DMS 273 treated with DMSO at 0.1 percent for 48 hours (cell line): ENCODE measurements at regions not wholly inside any gene's neighbourhood (a gene's known extent, or its start where the extent isn't known, plus 50 kb on each side); places are given as distances from the start of the nearest gene placed in this dataset.
"Not testable (repeated sequence)": the region's sequence is repeated elsewhere in the genome, so short reads cannot be mapped to it uniquely, and the experiment has no call there.

Source experiments
- DNase-seq: peaks from one replicate; lab custom pipeline; 2025; lab: John Stamatoyannopoulos, UW

DNA sequence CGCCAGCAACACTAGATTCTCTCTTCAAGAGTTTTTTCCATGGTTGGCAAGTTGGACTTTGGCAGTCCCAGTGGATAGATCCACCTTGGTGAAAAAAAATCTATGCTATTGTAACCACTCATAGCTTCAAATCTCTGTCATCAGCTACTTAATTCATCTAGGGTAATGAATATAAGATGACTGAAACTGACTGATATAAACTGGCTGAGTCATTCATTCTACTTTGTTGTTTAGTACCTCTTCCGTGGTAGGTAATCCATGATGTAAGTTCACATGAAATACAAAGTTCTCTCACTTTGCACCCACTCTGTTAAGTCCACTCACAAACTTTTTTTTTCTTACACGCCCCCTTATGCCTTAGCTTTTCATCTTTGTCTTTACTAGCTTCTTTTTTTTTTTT lies 1381.5 kb downstream of the SLITRK5 start:
- no peak for DNase-seq

DNA sequence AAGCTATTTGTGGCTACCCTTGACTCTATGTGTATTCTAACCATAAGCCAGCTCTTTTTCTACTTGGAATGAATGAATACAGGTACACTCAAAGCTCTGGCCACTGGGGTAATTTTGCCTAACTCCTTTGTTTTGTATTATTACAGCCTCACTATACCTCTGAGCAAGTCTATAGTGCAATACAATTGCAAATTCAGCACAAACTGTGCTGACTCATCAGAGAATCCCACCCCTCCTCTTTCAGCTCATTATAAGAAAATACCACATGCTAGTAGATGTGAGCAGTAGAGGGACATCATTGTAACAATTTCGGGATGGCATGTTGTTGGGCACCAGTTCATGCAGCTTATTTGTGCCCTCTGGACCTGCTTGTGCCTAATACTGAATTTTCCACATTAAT lies 1382.2 kb downstream of the SLITRK5 start:
- no peak for DNase-seq

DNA sequence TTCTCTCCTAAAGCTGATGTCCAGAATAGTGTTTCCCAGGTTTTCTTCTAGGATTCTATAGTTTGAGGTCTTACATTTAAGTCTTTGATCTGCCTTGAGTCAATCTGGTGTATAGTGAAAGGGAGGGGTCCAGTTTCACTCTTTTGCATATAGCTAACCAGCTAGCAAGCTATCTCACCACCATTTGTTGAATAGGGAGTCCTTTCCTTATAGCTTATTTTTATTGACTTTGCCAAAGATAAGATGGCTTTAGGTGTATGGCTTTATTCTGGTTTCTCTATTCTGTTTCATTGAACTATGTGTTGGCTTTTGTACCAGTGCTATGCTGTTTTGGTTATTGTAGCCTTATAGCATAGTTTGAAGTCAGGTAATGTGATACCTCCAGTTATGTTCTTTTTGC lies 1386.1 kb downstream of the SLITRK5 start:
- no peak for DNase-seq

DNA sequence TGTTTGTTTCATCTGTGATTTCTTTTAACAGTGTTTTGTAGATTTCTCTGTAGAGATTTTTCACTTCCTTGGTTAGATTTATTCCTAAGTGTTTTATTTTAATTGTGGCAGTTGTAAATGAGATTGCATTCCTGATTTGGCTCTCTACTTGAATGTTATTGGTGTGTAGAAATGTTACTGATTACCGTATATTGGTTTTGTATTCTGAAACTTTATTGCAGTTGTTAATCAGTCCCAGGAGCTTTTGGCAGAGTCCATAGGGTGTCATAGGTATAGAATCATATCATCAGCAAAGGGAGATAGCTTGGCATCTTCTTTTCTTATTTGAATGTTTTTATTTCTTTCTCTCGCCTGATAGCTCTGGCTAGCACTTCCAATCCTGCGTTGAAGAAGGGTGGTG lies 1386.7 kb downstream of the SLITRK5 start:
- no peak for DNase-seq

DNA sequence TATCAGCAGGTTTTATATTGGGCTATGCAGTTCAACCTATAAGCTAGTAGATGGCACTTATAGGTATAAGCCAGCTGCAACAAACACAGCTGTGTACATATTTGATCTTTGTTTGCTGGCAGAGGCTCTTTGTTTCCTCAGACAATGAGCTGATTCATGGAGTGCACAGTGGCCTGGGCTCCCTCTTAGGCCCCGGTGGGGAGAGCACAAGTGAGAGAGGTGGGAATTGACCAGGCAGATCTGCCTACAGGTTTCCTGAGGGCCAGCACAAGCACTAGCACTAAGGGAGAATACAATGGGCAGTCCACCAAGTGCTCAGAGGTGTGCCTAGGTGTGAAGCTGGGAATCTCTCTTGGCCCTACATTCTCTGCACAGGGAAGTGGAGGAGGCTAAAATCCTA lies 1390.7 kb downstream of the SLITRK5 start:
- no peak for DNase-seq

DNA sequence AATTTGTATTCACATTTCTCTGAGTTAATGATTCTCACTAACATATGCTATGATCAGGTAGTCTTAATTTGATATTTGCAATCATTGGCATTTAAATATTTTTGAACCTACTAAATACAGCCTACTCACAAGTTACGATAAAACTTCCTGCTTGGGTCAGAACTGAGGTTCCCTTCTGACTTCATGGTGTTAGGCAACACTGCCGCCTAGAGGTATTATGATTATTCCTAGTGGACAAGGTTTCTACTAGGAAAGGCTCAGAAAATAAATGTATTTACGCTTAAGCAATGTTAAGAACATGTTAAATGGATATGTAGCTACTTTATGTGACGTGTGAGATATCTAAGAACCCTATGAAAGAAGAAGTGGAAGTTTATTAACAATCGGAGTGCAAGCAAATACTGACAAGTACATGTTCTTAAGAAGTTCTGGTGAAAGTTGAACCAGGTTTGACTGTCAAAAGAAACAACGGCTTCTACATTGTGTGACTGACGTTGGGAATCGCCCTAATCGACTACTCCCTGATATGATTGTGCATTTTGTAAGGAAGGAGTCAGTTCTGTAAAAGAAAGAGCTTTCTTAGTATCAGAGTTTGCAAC lies 1395.8 kb downstream of the SLITRK5 start:
- DNase-seq, result peak; percentile 6

DNA sequence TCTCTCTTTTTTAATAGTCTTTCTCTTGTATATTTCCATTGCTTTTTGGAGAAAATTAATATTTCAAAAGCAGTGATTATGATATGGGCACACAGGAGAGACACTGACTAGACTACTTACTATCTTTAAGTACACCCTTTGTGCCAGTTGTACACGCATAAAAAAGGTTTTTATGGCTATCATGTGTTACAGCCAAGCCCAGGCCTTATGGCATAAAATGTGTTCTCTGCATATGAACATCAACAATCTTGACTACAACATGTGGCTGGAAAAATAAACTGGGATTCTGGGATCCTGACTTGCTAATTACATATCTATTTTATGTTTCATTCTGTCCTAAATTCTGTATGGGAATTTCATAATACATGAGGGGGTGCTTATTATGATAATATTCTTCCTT lies 1401.8 kb downstream of the SLITRK5 start:
- DNase-seq, result no peak

DNA sequence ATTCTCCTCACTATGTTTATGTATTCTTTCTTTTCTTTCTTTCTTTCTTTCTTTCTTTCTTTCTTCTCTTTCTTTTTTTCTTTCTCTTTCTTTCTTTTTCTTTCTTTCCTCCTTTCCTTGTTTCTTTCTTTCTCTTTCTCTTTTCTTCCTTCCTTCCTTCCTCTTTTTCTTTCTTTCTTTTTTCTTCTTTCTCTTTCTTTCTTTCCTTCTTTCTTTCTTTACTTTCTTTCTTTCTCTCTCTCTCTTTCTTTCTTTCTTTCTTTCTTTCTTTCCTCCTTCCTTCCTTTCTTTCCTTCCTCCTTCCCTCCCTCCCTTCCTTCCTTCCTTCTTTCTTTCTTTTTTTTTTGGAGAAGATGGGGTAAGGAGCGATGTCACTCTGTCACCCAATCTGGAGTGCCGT lies 1405.5 kb downstream of the SLITRK5 start:
- no peak for DNase-seq

DNA sequence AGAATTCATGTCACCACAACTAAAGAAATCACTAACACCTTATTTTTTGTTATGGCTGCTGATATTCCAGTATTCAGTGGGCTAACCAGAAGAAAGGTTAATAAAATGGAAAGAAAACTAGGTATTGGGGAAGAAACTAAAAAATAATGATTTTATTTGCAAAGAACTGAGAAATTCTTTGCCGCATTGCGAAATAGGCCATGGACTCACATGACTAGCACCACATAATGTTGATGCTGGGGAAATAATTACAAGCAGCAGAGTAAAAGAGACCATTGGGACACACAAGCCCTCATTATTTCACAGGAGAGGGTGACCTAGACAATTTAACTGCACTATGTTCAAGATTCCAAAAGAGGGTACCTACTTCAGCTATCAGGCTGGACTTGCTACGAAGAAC lies 1411.5 kb downstream of the SLITRK5 start:
- DNase-seq, result no peak

DNA sequence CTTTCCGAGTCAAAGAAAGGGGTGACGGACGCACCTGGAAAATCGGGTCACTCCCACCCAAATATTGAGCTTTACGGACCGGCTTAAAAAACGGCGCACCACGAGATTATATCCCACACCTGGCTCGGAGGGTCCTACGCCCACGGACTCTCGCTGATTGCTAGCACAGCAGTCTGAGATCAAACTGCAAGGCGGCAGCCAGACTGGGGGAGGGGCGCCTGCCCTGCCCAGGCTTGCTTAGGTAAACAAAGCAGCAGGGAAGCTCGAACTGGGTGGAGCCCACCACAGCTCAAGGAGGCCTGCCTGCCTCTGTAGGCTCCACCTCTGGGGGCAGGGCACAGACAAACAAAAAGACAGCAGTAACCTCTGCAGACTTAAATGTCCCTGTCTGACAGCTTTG lies 1416.9 kb downstream of the SLITRK5 start:
- not testable (repeated sequence) for DNase-seq

DNA sequence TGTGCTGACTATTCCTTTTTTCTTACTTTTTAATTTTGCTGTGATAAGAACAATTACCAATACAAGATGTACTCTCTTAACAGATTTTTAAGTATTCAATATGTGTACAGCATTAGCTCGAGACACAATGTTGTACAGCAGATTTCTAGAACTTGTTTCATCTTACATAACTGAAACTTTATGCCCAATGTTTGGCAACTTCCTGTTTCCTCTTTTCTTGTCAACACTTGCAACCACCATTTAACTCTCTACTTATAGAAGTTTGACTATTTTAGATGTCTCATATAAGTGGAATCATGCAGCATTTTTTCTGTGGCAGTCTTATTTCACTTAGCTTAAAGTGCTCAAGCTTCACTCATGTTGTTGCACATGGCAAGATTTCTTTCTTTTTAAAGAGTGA lies 1426.8 kb downstream of the SLITRK5 start:
- DNase-seq, result no peak

DNA sequence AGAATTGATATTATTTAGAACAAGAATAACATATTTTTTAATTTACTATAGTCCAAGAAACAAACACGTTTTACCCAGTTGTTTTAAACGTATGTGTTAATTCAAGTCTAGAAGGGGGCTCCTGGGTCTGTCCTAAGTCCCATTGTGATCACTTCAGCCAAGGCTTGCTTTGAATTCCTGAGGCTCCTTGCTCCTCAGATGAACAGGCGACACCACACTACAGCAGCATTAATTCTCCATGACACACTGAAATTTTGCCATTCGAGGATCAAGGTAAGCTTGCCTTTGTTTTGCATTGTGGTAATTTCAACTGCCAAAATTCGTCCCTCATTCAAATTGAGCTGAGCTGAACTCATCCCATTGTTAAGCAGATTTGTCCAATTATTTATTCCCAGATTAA lies 1442.6 kb downstream of the SLITRK5 start:
- DNase-seq, result no peak

DNA sequence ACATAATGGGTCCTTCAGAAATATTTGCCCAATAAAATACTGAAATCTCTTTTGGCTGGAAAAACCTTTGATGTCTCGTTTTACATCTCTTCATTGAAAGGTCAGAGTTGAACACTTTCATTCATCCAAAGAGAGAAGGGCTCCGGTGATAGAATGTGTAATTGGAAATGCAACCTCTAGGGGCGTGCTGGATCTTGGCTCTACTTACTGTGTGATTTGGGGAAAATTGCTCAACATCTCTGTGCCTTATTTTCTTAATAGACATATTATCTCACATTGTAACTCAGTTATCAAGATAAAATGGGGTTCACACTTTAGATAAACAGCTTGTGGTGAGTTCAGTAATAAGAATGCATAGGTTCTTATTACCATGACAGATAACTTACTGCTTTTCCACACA lies 1444.1 kb downstream of the SLITRK5 start:
- no peak for DNase-seq

DNA sequence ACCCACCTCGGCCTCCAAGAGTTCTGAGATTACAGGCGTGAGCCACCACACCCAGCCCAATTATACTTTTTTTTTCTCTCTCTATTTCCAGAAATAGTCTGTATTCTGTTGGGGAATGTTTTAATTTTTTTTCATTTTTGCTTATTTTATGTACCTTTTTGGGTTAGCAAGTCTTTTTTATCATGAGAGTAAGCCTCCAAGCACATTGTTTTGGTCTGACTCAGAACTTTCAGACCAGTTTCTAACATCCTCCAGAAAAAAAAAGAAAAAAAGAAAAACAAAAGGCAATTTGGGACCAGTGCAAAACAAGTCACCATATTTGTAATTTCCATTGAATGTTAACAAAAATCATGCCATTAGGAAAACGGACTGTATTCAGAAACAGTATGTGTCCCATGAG lies 1465.5 kb downstream of the SLITRK5 start:
- no peak for DNase-seq

DNA sequence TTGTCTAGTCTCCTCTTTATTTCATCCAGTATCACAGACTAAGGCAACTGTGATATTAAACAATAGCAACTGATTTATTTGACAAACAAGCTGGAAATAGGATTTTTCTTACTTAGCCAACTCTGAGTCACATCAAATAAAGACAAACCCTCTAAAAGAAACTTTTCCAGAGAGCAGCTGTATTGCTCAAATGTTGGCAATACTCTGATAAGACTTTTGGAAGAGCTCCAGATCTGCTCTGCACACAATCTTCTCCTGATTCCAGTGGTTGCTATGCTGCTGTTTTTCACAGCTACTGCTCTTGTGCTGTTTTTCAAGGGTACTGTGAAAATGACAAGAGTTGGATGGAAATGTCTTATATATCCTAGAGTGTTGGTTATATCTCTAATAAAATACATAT lies 1479.2 kb downstream of the SLITRK5 start:
- DNase-seq, result no peak

DNA sequence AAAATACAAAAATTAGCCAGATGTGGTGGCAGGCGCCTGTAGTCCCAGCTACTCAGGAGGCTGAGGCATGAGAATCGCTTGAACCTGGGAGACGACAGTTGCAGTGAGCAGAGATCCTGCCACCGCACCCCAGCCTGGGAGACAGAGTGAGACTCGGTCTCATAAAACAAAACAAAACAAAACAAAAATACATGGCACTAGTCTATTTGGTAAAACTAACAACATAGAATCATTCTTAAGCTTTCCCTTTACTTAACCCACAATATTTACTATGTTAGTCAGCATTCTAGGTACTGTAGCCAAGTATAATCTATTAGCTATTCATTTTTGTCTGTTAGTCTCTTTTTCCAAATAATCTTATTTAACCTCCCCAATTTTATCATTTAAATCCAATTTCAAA lies 1482.8 kb downstream of the SLITRK5 start:
- no peak for DNase-seq

DNA sequence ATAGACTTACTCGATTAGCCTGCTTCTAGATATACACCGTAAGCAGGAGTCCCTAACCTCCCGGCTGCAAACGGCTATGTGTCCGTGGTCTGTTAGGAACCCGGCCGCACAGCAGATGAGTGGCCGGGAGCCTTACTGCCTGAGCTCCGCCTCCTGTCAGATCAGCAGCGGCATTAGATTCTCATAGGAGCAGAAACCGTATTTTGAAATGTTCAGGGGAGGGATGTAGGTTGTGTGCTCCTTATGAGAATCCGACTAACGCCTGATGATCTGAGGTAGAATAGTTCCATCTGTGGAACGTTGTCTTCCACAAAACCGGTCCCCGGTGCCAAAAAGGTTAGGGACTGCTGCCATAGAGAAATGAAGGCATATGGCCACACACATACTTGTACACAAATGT lies 1491.9 kb downstream of the SLITRK5 start:
- DNase-seq, result peak; percentile 81

DNA sequence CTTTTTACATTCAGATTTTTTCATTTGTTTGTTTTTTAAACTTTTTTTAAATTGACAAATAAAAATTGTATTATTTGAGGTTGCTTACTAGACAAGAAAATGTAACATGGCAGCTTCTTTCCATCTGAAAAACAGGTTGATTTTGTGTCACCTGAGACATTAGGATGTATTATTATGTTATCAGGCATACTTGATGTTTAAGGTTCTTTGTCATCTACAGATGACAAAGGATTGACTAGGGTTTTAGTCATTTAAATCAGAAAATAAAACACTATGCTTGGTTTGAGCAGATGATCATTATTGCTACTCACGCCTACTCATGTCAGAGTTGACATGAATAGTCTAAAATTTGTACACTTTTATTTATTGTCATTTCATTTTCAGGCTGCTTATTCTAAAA lies 1494.5 kb downstream of the SLITRK5 start:
- no peak for DNase-seq

DNA sequence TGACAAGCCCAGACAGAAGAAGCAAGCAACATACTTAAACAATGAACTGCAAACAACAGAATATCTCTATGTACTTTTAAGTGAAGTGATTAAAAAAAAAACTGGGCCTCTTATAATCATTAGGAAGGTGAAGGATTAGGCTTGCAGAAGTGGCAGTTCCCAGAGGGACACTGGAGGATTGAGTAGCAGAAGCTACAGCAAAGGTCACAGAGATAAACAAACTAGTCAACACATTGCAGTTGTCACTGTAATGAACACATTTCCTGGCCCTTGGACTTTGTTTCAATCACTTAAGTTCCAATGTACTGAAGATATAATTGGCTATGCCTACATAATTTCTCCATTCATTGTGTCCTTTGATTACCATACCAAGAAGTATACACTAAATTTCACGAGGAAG lies 1498.8 kb downstream of the SLITRK5 start:
- no peak for DNase-seq

DNA sequence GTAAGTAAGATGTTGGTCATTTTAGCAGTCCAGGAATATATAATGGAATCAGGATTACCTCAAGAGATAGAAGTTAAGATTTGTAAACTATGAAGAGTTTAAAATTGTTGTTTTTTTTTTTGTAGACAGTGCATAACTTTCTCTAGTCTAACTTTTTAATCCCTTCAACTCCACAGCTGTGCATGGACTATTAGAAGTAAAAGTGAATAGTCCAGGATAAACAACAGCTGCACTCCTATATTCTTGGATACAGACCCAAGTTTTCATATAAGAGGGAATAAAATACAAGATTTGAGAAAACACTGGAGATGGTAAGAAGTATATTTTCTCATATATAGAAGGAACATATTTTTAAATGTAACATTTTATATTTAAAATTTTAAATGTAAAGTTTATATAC lies 1509.9 kb downstream of the SLITRK5 start:
- DNase-seq, result no peak

DNA sequence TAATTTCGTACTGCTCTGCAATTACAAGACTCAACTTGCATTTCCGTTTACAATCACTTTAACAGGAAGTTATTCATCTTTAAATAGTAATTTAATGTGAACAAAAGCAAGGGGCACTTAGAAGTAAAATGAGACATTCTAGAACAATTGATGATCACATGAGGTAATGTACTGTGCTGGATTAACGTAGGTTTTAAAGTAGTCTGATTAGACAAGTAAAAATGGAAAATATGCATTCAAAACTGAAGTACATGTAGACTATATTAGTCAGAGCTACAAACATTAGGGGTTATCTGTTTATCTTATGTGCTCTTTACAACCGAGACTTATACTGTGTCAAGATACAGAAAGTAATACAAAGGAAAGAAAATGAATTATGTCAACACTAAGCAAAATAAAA lies 1528.0 kb downstream of the SLITRK5 start:
- no peak for DNase-seq

DNA sequence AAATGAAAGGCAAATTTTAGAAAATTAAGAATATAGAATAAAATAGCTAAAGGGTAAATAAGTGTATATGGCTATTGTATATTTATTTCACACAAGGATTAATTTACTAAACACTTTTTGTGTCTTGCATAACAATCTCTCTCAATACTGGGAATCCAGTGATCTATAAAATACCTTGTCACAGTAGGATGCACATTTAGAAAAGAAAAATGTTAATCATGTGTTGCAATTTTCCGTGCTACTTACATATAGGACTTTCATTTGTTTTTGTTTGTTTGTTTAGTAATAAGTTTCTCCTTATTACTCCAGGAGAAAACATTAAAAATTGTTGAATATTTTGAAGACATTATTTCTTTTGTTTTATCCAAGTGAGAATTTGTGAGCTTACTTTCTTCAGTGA lies 1533.3 kb downstream of the SLITRK5 start:
- no peak for DNase-seq

DNA sequence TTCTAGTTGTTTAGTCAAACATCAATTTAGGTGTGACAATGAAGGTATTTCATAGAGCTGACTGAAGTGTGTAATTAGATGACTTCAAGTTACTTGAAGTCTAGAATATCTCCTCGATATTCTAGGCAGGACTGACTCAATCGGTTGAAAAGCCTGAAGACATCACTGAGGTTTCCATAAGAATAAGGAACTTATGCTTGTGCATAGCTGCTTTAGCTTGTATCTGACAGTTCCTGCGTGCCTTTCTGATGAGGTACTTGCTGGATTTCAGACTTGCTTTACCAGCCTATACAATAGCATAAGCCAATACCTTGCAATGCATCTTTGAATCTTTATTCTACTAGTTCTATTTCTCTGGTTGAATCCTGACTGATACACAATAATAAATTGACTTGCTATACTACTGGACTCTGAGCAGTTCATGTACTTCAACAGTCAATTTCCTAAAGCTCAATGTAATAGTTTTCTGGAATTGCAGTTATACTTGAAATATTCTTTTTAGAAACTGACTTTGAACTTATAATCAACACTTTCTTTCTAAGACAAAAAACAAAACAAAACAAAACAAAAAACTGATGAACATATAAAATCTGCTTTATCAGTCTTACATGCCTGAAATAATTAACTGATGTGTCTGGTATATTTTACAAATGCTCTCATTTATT lies 1534.8 kb downstream of the SLITRK5 start:
- DNase-seq, result no peak

DNA sequence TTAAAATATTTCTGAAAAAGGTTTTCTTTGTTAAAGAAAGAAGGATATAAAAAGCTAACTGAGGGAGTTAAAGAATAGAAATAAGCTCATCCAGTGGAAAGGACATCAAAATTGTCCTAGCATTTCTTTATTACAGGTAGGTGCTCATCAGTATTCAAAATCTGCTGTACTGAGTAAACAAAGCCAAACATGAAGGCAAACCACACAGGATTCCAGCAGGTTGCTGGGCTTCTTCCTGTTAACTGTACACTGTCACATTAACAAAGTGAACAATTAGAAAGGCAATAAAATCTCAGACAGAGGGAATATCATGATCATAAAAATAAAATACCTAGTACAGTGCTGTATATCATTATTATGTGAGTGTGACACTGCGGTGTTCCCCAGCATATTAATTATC lies 1541.0 kb downstream of the SLITRK5 start:
- no peak for DNase-seq
